ENCODE measurements at regions not wholly inside any gene's neighbourhood (a gene's known extent, or its start where the extent isn't known, plus 50 kb on each side); places are given as distances from the start of the nearest gene placed in this dataset.

- TF ChIP-seq CTCF (IDR thresholded peaks at IDR 0.05 in 4 of 5, conservative IDR thresholded peaks at IDR 0.05 in 1 of 5) = no peak
- no peak for TF ChIP-seq POLR2A (IDR thresholded peaks at IDR 0.05)
These were observed 84.0 kb upstream of the CTSC start for GRCh38 chr11:88421530-88421929.

Measured in gastrocnemius medialis (tissue), 4 donors.